Activated CD4-positive, alpha-beta T cell treated with anti-CD3 and anti-CD28 coated beads, Interleukin-2, amount 50 U/mL, for 4 hours (primary cell): ENCODE measurements at regions not wholly inside any gene's neighbourhood (a gene's known extent, or its start where the extent isn't known, plus 50 kb on each side); places are given as distances from the start of the nearest gene placed in this dataset.

ENCODE experiments used
- DNase-seq, 2 experiments: peaks; one replicate each; pipeline ENCODE4 v3.0.0-alpha.2; 2020

DNA sequence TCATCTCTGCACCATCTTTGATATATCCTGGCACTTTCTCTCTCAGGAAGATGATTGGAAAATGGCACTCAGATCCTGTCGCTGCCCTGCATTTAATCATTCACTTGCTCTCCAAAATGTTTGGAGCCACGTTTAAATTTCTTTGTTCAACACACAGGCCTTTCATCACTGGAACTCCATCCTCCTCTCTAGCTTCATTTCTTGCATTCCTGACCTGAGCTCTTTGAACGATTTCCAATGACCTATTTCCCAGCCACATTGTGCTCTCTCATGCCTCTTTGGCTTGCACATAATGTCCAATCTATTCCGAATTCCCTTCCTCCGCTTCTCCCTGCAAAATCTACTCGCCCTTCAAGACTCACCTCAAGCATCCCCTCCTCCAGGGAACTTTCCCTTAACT lies 287.4 kb upstream of the NBEA start:
- DNase-seq = no peak

DNA sequence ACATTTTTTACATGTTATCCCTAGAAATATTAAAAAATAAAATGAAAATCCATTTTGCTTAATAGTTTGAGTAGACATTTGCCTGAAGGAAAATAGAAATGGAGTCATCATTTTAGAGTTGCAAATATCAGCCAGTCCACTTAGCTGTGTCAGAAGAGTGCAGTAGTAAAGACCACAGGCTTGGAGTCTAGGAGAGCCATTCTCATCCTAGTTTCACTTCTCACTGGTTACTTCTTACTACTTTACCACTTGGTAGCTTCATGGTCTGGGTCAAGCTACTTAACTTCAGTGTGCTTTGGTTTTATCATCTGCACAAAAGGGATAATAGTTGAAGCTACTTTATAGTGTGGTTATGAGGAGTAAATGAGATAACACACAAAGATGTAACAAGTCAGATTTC lies 286.5 kb upstream of the NBEA start:
- DNase-seq = no peak

DNA sequence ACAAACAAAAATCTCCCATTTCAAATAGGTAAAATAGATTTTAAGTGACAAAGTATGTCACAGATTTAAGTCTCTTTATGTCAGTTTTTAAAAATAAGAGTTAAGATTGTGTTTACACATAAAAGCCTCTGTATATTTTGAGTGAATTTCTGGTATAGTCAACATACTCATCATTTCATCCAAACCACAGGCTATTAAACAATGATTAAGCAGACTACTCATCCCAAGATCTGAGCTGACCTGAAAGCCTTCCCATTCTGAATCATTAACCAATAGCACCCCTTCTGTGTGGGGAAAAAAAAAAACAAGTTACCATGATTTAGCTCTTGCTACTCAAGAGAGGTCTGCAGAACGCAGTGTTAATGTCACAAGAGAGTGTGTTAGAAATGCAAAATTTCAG lies 284.4 kb upstream of the NBEA start:
- DNase-seq = no peak

DNA sequence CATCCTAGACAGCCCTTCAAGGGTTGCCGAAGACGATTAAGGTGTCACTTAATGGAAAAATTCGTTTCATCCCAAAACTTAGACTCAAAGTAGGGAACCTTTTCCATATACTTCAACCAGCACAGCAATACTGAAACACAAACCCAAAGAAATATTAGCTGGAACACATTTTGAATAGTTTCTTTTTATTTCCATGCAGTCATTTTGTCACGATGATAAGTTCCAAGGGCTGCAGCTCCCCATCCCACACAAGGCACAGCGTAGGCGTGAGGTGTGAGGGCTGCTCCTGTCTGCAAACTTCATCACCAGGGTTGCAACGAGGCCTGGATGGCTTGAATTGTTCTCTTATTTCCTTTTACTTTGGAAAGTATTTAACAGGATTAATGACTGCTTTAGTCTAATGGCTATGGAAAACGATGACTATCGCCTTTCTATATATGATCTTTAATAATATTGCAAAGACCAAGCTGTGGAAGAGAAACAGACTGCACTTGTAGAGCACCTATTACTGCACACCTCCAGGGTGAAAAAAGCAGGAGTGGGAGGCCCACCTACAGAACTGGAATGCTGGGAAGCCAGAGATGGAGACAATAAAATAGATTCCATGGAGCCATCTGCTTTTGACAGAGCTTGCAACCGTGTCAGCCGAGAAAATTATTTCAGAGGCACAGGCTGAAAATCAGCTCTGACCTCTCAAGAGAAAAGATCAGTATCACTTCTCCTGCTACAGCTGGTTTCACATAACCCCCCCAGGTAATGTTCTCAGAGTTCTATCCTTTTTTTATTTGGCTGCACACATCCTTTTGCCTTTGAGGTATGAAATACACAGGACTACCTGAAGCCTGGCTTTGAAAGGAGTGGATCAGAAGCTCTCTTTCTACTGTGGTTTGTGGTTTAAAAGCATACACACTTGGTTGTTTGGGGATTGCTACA lies 274.5 kb upstream of the NBEA start:
- no peak for DNase-seq

DNA sequence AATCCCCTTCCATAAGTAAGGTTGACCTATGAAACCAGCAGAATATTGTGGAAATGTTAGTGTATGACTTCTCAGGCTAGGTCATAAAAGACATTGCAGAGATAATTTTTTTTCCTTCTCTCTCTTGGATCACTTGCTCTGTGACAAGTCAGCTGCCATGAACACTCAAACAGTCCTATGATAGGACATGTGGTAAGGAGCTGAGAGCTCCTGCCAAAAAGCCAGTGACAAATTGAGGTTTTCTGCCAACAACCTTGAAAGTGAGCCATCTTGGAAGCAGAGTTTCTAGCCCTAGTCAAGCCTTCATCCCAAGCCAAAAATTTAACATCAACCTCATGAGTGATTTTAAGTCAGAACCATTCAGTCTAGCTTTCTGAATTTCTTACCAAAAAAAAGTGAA lies 270.9 kb upstream of the NBEA start:
- DNase-seq = no peak

DNA sequence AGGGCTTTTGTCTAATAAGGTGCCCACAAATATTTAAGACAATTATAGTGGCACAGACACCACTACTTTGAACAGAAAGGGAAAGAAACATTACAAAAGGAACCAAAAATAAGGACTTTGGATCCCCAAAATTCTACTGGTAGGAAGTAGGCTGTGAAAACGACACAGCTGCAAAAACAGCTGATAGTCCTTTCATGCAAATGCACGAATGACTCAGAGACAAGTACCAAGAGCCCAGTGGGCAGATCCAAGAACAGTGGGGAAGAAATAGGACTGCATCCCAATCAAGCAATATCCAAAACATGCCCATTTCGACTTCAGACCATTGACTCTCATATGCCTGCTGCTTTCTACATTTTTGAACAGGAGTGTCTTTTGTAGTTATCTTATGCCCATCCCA lies 269.4 kb upstream of the NBEA start:
- no peak for DNase-seq

DNA sequence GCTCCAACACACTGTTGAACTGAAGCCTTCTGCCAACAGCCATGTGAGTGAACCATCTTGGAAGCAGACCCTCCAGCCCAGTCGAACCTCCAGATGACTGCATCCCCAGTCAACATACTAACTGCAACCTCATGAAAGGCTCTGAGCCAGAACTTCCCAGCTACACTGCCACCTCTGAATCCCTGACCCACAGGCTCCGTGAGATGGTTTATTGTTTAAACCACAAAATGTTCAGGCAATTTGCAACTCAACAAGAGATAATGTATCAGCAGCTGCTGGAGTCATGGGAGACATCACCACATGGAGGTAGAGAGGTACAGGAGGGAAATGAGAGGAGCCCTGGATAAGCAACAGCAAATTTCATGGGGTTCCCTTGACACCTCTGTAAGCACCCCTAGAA lies 266.4 kb upstream of the NBEA start:
- no peak for DNase-seq

DNA sequence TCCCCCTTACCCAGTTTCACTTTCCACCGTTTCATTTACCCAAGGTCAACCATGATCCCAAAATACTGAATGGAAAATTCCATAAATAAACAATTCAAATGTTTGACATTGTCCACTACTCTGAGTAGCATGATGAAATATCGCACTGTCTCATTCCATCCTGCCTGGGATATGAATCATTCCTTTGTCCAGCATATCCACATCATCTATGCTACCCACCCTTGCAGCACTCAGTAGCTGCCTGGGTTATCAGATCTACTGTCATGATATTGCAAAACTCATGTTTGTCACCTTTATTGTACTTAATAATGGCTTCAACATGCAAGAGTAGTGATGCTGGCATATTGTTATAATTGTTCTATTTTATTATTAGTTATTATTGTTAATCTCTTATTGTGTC lies 263.9 kb upstream of the NBEA start:
- DNase-seq = no peak

DNA sequence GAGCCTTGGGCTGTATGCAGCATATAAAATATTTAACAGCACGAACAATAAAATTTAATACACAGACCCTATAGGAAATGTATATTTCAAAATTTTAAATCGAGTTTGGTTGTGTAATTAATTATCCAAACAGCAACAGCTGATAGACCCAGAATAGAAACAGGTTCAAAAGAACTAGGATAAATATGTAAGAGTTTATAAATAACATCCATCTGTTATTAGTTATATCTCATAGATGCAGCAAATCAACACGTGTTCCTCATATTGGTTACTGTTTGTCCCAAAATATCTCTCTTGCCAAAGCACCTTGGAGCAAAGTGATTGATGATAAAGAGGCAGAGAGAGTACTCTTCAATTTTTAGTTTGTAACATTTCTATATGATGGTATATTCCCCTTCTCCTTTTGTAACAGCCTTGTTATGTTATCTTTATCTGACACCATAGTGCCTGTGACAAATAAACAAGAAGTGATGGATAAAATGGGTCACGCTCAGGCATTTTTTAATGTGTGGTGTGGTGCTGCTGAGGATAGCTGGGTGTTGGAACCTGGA lies 260.6 kb upstream of the NBEA start:
- no peak for DNase-seq

DNA sequence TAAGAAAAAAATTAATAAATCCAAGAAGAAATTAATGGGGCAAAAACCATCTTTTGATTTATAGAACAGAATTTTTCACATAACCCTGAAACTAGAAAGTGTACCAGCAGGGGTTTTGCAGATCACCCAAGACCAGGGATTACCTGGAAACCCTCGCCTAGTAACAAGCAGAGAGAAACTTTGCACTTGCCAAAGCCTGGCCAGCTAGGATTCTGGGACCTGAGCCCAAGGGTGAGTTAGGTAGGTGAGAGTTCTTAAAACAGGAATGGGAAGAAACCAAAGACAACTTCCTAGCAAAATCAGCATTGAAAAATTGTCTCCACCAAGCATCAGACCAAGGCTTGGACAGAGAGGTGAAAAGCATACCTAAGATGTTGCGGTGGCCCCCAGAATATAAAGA lies 247.0 kb upstream of the NBEA start:
- no peak for DNase-seq

DNA sequence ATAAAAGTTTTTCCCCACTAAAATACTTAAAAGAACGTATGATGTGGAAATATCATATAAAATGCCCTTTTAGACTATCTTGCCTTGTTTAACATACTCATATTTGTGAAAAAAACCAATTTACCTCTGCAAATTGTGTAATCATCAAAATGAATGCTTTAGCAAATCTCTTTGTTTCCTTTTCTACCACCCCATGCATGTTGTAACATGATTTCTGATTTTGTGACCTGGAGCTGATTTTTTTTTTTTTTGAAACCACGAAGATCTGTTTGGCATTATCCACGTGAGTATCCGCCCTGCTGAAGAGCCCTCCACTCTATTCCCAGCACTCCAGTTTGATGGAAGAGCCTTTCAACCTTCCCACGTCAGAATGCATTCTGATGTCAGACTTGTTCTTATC lies 245.8 kb upstream of the NBEA start:
- DNase-seq = no peak

DNA sequence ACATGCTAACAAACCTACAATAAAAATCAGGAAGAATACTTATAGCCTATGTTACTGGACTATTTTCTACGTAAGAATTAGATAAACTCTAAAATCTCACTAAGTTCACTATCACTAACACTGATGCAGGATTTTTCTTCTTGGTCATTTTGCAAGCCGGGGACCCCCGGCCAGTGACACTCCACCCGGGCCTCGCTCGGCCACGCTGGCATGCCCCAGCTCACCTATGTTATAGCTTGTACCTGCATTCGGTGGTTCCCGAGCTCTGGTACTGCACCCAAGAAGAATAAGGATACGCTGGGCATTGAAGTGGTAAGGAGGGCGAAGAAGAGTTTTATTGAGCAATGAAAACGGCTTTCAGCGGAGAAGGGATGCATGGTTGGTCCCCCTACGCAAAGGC lies 245.3 kb upstream of the NBEA start:
- DNase-seq = no peak

DNA sequence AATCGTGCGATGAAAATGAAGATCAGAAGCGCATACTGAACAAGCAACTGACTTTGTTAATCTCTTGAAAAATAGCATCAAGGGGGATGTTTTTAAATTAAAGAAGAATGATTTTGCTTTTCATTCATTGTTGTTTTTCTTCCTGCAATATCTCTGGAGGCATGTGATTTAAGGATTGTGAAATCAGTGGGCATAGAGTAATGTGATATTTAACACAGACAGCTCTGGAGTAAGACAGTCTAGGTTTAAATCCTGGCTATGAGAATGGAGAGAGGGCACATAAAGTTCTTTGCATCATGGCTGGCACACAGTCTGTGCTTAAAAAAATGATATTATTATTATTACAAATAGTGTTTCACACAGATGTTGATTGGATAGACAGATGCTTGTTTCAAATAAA lies 243.1 kb upstream of the NBEA start:
- DNase-seq = no peak

DNA sequence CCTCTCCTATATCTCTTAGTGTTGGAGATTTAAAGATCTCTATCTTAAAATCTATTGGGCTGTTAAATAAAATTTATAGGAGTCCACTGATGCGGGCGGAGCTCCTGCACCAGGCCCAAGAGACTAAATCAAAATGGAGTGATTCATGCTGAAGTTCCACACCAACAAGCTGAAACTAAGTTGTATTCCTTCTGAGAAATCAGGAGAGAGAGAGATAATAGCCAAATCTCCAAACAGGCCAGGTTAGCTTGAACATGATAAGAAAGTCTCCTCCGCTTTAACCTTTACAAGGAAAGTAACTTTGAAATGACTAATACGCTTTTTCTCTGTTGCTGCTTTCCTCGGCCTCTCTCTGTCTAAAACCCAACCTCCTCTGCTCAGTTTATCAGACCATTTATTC lies 241.9 kb upstream of the NBEA start:
- no peak for DNase-seq

DNA sequence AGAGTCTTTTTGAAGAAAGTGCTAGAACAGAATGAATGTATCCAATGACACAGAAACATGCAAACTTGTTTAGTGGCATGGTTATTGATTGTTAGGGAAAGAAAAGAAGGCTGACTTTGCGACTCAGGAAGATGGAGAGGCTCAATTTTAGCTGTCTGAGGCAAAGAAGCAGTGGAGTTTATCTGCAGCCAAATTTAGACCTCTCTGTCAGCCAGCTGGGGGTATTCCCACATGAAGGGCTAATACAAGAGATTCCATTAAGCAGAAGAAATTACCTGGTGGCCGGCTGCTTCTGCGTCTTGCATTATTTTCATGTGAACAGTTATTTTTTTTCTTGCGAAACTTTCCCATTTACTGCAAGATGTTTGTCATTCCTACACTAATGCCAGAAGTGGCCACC lies 240.2 kb upstream of the NBEA start:
- DNase-seq = no peak

DNA sequence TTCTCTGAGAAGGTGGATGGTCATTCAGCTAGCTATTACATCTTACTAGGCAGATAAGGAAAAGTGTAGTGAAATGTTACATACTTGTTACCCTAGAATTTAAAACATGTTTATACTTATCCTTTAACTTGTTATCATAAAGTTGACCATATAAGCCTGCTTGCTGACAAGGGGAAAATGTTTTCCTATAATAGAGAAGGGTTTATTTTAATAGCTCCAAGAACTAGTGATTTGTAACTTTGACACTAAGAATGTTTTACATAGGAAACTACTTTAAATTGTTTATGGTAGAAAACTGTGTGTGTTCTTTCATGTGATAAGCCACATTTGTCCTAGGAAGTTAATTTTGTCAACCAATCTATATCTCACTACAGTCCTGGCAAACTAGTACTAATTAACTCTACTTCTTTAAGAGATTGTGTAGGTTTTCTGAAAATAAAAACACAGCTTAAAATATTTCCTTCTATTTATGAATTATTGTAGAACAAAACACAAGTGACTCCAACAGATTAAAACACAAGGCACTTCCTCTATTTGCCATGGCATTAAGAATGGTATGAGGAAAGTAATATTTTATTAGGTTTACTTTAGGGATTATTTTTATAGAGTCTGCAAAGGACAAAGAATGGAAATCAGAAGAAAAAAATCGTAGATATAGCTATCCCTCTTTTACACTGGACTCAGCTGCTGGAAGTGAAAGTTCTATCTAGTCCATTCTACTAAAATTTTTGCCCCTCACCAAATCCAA lies 233.3 kb upstream of the NBEA start:
- no peak for DNase-seq

DNA sequence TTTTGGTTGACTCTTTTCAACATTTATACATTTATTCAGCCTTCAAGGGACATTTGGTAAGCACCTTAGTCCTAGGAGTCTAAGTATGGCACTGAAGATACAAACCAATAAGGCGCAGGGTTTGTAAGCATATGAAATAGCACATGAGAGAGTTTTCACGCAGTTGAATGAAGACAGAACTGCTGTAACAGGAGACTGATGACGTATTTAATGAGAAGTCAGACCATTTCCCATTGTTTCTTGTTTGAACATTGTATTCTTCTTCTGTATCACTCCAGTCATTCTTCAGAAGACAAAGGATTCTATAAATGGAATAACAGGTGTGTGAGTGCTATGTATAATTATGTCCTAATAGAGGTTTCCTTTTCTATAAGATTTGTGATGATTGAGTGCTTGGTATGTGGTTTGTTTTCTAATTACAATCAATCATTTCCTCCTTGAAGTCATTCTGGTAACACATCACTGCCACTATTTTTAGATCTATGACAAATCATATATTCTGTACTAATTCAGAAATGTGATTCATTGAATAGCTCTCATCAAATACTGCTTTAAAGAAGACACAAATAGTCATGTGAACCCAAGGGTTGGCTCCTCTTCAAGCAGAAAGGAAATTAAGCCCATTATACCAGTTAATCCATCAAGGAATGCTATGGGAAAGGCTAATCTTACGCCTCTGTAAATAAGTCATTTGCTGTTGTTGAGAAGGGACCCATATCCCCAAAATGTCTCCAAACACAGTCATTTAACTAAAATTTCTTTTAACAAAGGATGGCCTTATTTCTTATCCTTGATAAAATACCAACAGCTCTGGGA lies 222.8 kb upstream of the NBEA start:
- DNase-seq = no peak

DNA sequence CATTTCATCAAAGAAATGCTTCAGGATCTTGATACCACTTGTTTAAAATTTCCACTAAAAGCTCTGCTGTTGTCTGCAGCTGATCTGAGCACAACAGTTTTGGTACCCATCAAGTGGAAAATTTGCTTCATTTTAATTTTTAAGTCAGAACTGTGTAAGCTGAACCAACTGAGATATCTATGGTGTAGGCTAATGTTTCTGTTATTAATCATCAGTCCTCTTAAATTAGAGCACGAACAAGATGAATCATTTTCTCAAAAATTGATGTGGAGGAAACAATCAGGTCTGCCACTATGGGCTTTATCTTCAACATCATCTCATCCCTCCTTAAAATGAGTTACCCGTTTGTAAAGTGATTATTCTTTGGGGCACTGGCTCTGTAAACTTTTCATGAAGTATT lies 221.5 kb upstream of the NBEA start:
- no peak for DNase-seq

DNA sequence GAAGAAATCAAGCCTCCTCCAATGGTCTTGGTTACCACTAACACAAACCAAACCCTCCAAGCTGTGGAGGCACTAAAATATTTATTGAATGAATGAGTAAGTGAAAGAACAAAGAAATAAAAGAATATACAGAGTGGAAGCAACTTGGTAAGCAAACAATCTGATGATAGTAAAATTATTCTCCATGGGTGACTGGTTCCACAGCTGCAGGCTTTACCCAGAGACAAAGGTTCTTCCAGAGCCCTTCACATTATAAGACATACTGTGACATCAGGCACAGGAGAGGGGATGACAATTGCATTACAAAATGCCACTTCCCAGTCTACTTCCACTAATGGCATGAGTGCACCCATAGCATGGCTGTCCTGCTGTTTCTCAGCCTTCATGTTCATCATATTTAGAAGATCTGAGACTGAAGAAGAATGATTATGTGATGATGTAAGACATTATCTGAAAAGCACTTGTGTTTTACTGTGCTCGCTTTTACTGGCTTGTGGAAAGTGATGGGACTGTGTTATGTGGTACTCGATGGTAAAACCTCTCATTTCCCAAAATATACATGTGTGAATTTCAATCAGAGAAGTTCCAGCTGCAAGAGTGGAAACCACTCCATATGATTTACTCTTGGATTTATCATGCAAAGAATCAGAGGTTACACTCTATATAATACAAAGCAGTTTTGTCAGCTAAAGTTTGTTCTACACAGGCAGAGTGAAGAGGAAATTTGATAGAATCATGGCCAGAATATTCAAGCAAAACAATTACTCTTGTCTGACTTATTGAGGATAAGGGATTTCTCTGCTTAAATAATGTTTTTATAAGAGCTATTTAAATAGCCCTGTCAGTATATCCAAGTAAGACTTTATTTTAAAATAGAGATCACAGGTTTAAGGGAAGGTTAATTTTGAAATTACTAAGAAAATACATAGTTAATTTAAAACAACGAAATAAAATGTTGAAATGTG lies 220.2 kb upstream of the NBEA start:
- no peak for DNase-seq

DNA sequence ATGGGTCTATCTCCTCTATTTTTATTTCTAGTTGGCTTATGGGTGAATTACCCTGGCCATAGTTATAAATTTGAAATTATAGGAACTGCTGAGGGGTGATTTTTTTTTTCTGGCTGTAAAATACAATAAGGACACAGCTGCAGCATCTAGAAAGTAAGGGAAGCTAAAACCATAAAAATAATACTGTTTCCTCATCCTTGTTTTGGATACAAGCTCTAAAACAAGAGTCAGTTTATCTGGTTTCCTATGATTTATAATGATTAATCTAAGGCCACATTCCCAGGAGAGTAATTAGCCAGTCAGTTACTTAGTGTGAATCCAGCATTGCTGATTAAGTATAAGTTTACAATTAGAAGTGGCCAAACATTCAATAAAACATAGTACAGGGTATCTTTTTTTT lies 219.1 kb upstream of the NBEA start:
- no peak for DNase-seq

DNA sequence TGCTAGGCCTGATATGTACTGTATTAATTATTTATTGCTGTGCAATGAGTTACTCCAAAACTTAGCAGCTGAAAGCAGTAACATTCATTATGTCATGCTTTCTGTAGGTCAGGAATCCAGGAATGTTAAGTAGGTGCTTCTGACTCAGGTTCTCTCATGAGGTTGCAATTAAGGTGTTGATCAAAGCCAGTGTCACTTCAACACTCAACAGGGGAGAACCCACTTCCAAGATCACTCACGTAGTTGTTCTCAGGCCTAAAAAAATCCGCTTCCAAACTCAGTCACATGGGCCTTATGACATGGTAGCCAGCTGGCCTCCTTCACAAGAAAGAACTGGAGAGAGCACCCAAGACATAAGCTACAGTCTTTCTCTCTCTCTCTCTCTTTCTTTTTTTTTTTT lies 211.1 kb upstream of the NBEA start:
- no peak for DNase-seq

DNA sequence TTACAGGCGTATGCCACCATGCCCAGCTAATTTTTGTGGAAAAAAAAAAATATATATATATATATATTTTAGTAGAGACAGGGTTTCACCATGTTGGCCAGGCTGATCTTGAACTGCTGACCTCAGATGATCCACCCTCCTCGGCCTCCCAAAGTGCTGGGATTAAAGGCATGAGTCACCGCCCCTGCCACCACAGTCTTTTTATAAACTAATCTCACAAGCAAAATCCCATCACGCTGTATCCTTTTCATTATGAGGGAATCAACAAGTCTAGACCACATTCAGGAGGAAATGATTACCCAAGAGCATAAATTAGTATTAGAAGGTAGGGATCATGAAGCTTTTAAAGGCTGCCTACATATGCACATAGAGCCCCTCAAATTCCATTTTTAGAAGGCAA lies 210.6 kb upstream of the NBEA start:
- DNase-seq = no peak
